Activated naive CD8-positive, alpha-beta T cell treated with anti-CD3 and anti-CD28 coated beads, Interleukin-2, amount 50 U/mL, for 16 hours (primary cell): ENCODE measurements at regions not wholly inside any gene's neighbourhood (a gene's known extent, or its start where the extent isn't known, plus 50 kb on each side); places are given as distances from the start of the nearest gene placed in this dataset.

Source experiments
- DNase-seq: peaks from one replicate; pipeline ENCODE4 v3.0.0-alpha.2; 2020; ENCODE audit warnings: low read depth, low spot score

DNA sequence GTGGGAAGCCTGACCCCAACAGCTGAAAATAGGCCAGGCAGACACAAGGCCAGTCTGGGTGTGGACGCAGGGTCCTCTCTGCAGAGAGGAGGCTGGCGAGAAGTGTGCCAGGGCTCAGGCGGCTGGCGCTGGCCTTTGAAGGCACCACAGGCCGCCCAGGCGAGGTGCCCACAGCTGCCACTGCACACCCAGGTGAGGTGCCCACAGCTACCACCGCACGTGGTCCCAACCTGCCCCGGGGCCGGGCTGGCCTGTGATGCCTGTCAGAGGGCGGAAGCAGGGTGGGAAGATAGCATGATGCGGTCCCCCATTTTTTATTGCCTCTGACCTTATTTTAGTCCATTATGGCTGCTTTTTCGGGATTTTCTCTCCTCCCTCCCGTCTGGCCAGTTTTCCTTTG is 1303.9 kb downstream of the BRD1 start:
- DNase-seq, result no peak

DNA sequence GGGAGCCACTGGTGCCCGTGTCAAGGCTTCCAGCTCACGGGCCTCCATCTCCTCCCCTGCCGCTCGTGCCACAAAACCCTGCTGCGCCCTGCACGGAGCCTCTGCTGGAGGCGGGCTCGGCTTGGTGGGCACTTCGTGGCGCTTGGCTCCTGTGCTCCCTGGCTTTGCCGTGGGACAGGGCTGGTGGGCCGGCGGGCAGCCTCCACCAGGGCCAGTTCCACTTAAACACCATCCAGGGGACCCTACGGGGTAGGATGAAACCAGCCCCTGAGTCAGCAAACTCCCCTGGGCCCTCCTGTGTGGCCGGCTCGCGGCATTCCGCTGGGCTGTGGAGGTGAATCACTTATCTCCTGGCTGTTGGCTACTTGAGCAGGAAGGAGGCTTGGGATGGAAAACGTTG is 1304.6 kb downstream of the BRD1 start:
- no peak for DNase-seq

DNA sequence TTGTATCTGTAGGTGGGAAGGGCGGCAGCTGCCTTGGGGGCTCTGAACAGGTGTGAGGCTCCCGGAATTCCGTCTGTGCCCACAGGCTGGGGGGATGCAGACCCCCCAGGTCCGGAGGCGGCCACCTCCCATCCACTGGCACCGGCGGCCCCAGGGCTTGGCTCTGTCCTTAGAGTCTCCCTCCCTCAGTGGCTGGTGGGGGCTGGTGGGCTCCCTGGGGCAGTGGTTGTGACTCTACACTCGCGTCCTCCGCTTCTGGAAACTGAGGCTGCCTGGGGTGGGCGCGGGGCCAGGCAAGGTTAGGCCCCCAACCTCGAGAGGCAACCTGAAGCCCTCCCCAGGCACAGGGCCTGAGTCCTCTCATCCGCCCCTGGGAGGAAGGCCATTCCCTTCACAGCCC is 1305.4 kb downstream of the BRD1 start:
- no peak for DNase-seq

DNA sequence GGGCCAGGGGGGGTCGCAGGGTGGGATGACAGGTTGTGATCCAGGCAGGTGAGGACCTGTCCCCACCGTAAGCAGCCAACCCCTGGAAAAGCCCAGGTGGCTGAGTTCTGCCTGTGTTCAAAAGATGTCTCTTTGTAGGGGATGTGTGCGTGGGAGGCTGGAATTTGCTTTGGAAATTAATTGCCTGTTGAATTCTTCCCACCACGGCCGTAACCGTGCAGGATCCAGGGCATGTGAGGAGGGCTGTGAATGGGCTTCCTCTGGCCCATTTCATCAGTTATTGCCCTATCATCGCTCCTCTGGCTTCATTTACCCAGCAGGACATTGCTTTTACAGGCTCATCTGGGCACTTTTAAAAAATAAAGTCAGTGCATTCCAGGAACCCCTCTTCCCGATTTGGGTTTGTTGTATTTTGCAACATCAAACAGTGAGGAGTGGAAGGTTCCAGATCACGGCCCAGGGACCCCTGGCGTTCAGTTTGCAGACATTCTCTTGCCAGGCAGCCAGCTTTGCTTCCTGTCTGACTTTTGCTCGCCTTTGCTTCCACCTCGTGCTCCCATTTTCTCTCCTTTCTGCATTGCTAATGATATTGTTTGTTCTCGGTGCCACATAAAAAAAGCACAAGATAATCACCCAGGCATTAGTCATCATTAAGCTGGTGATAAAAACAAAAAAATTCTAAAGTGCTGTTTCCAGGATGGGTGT is 1306.6 kb downstream of the BRD1 start:
- no peak for DNase-seq

DNA sequence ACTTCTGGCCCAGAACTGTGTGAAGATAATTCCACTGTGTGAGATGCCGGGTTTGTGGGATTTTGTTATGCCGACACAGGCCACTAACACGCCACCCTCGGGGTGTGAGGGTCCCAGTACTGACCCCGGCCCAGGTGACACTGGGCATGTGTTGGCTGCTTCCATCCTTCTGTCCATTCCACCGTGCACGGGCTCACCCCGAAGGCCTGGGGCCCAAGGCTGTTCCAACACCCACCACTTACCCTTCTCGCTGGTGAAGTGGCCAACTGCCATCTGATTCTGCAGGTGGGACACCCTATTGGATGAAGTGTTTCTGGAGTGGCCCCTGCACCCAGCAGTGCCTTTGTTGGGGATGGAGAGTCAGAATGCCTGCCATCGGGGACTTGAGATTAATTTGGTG is 1307.5 kb downstream of the BRD1 start:
- DNase-seq, result no peak

DNA sequence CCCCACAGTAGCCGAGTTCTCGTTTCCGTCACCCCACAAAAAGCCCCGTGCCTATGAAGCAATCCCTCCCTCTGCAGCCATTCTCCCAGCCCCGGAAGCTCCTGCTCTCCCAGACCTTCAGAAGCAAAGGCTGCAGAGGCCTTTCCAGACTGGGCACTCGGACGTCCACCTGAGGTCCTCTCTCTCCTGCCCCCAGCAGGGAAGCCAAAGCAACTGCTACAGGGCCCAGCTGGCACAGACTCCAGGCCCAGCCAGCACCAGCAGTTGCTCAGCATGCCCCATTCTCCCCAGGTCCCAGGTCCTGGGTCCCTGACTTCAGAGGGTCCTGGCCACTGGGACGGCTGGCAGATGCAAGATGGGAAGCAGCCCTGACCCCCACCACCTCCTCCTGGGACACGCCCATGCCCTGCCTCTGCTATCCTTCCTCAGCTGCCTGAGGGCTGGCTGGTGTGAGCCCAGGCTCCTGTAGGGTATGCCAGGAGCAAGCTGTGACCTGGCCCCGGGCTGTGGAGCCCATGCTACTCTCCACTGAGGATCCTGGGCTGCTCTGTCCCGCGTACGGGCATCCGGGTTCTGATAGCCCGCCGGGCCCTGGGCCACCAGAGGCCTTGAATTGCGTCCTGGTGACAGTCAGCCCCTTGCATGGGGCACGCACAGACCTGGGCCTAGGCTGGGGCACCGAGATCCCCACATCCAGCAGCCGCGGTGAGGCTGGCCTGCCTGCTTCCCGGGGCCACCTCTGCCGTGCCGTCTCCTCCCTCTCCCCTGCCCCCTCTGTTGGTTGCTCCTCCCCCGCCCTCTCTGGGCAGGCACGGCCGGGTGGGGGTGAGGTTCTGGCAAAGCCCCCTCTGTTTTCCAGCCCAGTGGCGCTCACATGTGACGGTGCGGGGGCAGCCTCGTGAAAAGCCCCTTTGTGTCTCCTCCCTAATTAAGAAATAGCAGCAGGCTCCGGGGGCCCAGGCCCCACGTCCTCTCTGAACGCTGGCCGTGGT is 1310.3 kb downstream of the BRD1 start:
- DNase-seq, result no peak

DNA sequence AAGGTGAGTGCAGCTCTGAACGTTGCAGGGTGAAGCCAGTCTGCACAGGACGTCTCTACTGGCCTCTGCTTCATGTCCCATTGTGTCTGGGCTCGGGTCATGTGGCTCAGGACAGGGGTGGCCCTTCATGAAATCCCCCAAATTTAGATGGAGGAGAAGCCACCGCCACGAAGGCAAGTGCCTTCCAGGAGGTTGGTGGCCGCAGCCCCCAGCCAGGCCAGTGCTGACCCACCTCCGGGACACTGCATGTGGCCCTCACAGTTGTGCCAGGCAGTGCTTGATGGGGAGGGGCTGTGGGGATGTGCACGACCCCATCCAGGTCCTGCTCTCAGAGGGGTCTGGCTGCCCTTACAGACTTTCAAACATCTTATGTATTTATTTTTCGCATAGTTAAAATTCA is 1311.1 kb downstream of the BRD1 start:
- DNase-seq, result no peak

DNA sequence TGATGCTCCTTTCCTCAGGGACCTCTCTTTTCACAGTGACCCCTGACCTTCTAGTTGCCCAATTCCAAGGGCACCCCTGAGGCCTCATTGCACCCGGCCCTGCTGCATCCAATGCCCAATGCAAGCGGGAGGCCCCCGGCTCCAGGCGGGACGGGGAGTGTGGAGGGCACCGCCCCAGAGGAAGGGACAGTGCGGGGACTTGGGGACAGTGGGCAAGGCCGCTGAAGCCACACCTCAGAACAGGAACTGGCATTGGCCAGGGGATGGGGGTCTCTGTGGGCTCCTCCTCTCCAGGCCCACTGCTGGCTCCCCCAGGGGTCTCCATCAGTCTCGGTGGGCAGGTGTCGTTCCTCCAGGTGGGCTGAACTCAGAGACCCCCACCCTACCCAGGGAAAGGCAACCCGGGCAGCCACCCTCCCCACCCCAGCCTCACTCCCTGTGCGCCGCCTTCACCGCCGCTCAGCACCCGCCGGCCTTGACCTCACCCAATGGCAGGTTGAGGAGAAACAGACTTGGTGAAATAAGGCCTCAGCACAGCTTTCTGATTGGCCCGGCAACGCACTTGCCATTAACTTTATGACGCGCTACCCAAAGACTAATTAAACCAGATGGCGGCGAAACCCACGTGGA is 1312.0 kb downstream of the BRD1 start:
- no peak for DNase-seq

DNA sequence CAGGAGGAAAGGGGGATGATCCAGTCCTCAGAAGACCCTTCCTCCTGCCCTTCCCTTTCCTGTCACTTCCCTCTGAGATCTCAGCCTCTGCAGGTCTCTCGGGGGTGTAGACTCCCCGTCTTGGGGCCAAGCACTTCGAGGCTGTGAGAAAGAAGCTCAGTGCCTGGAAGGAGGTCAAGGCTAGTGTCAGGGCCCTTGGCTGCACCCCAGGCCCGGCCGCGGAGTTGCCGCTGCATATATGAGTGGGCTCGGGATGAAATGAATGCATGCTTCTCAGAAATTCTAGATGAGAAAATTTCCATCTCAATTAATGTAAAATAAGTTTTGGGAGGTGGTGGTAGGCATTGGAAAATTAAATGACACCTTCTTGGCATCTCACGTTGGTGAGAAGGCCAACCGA is 1313.7 kb downstream of the BRD1 start:
- no peak for DNase-seq

DNA sequence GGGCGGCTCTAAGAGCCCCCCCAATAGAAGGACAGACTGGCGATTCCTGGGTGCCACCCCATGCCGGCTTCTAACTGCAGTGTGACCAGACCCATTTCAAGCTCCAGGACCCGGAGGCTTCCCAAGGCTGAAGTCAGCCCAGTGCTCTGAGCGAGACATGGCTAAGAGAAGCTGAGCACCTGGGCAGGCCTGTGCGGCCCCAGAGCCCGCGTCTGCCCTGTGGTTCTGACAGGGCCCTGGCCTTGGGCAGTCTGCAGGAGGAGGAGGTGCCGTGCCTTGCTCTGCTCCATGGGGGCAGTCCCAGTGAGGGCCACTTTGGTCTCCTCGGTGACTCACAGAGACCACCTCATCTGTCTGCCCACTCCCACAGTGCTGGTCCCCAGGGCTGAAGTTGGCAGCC is 1314.2 kb downstream of the BRD1 start:
- DNase-seq, result no peak

DNA sequence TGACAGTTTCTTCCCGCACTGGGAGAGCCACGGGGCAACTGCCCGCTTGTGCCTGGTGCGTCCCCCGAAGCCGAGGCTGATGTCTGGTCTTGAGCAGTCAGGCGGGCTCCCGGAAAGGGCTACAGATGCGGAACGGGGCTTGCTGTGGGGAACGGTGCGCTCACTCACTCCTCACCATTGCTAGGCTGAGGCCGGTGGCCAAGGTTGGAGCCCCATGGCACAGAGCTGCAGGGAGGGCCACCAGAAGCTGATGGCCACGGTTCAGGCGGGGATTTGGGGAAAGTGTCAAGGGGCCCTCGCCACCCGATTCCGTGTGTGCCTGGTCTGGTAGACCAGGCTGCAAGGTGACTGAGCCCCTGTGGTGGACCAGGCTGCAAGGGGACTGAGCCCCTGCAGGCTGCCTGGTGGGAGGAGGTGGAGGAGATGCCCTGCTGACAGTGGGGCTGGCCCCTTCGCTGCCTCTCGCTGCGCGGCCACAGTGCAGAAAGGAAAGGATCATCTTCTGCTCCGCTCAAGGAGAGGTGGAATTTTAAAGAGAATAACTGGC is 1315.8 kb downstream of the BRD1 start:
- DNase-seq, result no peak

DNA sequence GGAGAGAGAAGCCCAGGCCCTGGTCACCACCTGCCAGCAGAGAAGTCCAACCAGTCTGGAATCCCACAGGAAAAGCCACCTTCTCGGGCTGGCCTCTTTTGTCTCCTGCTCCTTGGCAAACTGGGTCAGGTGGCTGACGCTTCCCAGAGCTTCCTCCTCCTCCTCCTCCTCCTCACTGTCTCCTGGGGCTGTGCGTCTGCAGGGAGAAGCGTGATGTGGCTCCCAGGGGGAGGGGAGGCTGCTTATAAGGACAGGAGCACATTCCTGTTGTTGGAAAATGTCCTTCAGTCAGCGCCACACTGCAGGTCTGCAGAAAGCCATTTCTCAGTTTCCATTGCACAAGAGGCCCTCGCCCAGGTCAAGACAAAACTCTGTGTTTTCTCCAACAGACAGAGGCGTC is 1316.5 kb downstream of the BRD1 start:
- no peak for DNase-seq

DNA sequence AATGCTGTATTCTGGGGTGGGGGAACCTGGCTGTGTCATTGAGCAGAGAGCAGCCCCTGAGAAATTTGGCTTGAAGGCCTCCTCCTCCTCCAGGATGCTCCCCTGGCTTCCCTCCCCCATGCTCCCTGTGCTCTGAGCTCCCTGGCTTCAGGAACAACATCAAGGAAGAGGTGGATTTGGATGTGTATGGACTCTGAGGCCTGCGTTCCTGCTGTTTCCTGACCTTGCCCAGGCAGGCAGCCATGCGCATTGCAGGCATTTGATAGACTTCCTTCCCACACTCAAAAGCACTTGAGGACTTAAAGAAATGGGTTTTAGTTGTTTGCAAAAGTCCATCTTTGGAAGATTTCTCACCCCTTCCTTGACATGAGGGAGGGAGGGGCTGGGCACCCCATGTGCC is 1317.1 kb downstream of the BRD1 start:
- DNase-seq, result no peak

DNA sequence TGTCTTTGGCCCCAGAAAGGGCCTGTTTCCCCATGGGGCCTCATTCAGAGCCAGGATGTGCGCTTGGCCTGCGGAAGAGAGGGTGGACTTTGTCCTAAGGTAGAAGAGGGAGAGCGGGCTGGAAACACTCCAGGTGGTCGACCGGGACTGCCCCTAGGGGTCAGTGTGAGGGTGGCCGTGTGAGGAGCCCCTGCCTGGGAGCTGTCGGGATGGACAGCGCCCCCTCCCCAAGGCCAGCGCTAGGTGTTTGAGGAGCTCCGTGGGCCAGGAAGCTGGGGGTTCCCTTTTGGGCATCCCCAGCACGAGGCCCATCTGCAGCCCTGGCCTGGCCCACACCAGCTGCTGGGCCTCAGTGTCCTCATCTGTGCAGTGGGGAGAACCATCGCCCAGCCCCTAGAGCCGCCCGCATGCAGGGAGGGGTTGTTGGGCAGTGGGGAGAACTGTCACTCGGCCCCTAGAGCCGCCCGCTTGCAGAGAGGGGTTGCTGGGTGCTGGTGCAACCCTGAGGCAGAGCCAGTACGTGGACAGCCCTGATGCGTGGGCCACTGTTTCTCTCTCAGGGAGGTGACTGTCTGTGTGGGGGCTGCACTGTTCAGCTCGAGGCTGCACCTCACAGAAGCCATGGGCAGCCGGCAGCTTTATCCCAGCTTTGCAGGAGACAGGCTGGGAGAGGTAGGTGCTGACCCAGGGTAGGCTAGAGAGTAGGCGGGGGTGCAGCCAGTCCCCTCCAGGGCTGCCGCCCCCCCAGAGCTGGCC is 1319.9 kb downstream of the BRD1 start:
- no peak for DNase-seq

DNA sequence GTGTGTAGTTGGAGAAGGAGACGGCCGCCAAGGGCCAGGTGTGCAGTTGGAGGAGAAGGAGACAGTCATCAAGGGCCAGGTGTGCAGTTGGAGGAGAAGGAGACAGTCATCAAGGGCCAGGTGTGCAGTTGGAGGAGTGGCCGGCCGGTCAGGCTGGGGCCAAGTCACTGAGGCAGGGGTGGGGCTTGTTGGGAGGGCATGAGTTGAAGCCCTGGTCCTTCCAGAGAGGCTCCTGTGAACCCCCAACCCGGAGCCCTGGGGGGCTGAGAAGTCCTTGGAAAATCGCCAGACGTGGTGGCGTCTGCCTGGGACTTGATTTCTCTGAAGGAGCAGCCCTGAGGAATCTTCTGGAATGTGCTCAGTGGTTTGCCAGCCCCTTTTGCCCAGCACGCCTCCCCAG is 1320.5 kb downstream of the BRD1 start:
- no peak for DNase-seq

DNA sequence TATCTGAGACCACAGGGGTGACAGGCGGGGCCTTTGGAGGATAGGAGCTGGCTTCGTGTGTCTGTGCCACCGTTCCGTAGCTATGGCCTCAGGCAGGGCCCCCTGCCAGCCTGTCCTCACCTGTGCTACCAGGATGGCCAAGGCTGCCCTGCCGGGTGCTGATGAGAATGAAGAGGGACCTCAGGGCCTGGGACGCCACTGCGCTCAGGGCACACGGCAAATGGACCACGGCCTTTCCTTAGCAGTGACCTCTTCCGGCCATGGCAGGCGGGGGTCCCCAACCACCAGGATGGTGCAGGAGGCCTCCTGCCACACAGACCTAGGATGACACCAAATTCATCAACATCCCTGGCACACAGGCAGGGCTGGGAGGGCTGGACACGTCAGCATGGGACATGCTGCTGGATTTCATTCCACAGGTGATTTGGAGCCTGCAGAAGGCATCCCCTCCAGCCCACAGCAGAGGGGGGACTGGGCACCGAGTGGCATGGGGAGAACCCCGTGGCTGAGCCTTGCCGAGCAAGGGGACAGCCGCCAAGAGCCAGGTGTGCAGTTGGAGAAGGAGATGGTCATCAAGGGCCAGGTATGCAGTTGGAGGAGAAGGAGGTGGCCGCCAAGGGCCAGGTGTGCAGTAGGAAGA is 1321.0 kb downstream of the BRD1 start:
- DNase-seq, result no peak

DNA sequence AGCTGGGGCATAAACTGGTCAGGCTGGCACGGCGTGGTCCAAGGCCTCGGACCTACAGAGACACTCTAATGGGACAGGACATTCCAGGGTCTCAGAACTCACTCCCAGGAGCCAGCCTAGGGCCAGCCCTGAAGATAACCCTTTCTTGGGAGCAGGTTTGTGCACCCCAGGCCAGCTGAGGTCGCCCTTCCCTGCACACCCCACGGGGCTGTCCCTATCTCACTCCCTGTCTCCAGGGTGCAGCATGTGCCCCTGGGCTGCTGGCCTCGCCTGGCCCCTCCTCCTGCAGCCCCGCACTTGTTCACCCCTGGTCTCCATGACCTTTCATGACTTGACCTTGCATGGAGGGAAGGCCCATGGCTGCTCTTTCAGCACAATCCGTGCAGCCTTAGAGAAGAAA is 1321.8 kb downstream of the BRD1 start:
- DNase-seq, result no peak

DNA sequence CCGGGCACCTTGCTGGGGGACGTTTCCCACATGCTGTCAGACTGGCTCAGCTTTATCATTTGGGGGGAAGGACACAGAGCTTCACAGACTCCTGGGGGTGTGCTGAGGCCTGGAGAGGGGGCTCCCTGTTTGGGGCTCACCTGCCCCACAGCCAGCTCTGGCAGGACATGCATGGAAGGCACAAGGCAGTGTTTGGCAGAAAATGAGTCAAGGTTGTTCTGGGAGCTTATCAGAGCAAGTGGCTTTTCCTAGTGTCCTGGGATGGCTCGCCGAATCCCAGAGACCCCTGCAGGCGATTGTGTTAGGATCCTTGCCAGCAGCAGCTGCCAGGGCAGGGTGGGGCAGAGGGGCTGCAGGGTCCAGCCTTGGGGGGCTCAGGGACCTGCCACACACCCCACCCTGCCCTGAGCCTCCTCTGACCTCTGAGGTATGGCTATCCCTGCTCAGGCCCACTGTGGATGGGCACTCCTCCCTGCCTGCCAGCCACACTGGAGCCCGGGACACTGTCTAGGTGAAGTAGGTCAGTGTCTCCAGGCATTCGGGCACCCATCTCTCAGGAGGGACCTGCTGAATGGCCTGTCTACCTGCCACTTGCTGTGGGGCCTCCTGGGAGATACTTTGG is 1323.0 kb downstream of the BRD1 start:
- DNase-seq, result no peak

DNA sequence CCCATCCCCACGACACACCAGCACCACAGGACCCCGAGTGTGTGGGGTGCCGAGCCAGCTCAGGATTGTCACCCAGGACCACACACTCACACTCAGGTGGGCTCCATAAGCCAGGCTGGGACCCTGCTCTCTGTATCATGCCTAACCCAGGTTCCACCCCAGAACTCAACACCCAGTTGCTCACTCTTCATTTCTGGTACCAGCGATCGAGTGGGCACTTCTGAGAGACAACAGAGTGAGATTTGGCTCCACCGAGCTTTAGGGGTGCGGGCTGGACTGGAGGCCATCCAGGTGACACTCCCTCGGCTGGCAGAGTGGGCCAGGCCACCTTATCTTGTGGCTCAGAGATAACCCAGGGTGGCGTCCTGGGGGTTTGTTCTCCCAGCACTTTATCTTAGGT is 1323.8 kb downstream of the BRD1 start:
- DNase-seq, result no peak

DNA sequence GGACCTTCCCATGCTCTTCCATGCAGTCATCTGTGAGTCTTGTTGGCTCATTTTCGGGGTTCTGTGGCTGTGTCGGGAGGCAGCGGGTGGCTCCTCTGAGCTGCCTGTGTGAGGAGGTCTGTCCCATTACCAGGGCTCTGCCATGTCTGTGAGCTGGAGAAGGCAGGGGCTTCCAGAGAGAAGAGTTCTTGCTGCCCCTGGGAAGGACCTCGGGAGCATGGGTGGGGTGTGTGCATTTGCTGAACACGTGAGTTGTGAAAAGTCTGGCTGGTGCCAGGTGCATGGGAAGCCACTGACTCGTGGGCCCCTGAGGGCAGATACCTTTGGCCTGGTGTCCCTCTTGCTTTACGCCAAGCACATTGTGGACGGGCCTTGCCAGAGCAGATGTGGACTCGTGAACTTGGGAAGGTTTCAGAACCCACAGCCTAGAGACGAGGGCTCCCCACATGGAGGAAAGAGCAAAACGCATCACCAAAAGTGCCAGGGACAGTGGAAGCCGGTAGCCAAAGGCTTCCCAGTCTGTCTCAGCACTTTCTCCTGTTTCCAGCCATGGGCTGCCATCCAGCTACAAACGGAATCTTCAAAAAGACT is 1324.5 kb downstream of the BRD1 start:
- no peak for DNase-seq
